ENCODE measurements at regions not wholly inside any gene's neighbourhood (a gene's known extent, or its start where the extent isn't known, plus 50 kb on each side); places are given as distances from the start of the nearest gene placed in this dataset.

DNA sequence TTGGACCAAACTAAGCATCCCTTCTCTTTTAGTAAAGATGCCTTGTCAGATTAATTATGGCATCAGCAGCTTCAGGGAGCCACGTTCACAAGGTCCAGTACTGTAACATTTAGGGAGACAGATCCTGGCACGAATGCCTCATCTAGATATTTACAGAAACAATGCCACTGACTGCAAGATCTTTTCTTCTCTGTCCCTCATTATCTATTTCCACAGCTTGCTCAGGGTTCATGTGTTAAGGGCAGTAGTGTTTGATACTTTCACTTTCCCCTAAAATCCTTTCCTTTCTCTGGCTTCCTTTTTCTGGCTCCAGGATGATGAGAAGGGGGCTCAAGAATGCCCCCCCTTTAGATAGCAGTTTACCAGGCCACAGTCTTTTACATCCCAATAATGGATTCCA is 393.9 kb downstream of the BCL11A start:
- intact Hi-C loops (cut with micrococcal nuclease; ENCODE audit: unreplicated experiment): no loop called here
- CTCF ChIA-PET: no interaction called here
- Mint-ChIP-seq H3K4me1 (ENCODE audit: low read depth, unreplicated experiment) (no peaks in the 10 kb centered on the region), H3K9me3 (ENCODE audit: low read depth, unreplicated experiment) (no peaks in the 10 kb centered on the region), H3K27ac (ENCODE audit: unreplicated experiment) (no peak overlapping the region), H3K36me3 (ENCODE audit: insufficient read depth, unreplicated experiment) (no peaks in the 10 kb centered on the region), H3K27me3 (ENCODE audit: unreplicated experiment) (no peaks in the 10 kb centered on the region), H3K4me3 (ENCODE audit: low read depth, unreplicated experiment) (no peak overlapping the region)
- TF ChIP-seq, protein P1, sequence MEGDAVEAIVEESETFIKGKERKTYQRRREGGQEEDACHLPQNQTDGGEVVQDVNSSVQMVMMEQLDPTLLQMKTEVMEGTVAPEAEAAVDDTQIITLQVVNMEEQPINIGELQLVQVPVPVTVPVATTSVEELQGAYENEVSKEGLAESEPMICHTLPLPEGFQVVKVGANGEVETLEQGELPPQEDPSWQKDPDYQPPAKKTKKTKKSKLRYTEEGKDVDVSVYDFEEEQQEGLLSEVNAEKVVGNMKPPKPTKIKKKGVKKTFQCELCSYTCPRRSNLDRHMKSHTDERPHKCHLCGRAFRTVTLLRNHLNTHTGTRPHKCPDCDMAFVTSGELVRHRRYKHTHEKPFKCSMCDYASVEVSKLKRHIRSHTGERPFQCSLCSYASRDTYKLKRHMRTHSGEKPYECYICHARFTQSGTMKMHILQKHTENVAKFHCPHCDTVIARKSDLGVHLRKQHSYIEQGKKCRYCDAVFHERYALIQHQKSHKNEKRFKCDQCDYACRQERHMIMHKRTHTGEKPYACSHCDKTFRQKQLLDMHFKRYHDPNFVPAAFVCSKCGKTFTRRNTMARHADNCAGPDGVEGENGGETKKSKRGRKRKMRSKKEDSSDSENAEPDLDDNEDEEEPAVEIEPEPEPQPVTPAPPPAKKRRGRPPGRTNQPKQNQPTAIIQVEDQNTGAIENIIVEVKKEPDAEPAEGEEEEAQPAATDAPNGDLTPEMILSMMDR (IDR thresholded peaks at IDR 0.05; ENCODE audit: unreplicated experiment): no peak
- no TSS peak for BruUV-seq (replicated peaks)
- no peak for DNase-seq

DNA sequence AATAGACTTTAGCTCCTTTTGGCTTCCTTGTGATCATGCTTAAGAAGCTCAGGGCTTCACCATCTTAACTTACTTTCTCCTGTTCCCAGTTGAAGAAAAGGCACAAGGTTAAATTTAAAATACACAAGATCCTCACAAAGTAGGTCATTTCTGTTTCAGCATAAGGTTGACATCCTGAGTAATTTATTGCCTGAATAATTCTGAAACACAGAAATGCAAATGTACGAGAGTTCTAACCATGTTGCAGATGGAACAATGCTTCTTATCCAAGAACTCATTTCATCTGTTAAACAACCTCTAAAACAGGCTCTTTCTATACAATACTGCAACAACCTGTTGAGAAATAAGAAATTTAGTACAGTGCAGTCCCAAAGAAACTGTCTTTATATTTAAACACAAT is 395.2 kb downstream of the BCL11A start:
- H3K4me1 Mint-ChIP-seq (ENCODE audit: low read depth, unreplicated experiment): no peaks in the 10 kb centered on the region
- no peak overlapping the region for H3K27ac Mint-ChIP-seq (ENCODE audit: unreplicated experiment)
- TF ChIP-seq, protein P1 (IDR thresholded peaks at IDR 0.05; ENCODE audit: unreplicated experiment): no peak
- DNase-seq: no peak
- no peaks in the 10 kb centered on the region for H3K9me3 Mint-ChIP-seq (ENCODE audit: low read depth, unreplicated experiment)
- H3K4me3 Mint-ChIP-seq (ENCODE audit: low read depth, unreplicated experiment): no peak overlapping the region
- no TSS peak for BruUV-seq (replicated peaks)
- H3K36me3 Mint-ChIP-seq (ENCODE audit: insufficient read depth, unreplicated experiment): no peaks in the 10 kb centered on the region
- H3K27me3 Mint-ChIP-seq (ENCODE audit: unreplicated experiment): no peaks in the 10 kb centered on the region
- intact Hi-C loops (cut with micrococcal nuclease; ENCODE audit: unreplicated experiment): no loop called here
- CTCF ChIA-PET: no interaction called here

DNA sequence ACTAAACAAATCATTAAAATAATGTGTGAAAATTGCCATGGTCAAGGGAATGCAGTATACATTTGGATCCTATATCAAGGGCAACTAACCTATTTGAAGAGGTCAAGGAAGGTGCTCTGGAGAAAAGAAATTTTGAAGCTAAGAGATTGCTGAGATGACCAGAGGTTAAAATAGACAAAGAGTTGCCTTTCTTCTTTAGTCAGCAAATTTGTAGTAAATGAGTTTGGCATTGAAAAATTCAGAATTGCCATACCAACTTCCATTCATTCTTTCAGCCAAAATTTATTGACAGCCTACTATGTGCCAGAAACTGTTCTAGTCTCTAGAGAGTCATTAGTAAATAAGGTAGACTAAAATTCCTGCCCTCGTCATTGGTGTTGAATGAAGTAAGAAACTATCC is 396.2 kb downstream of the BCL11A start:
- Mint-ChIP-seq H3K4me1 (ENCODE audit: low read depth, unreplicated experiment) (no peaks in the 10 kb centered on the region), H3K27me3 (ENCODE audit: unreplicated experiment) (no peaks in the 10 kb centered on the region), H3K36me3 (ENCODE audit: insufficient read depth, unreplicated experiment) (no peaks in the 10 kb centered on the region), H3K27ac (ENCODE audit: unreplicated experiment) (no peak overlapping the region), H3K4me3 (ENCODE audit: low read depth, unreplicated experiment) (no peak overlapping the region), H3K9me3 (ENCODE audit: low read depth, unreplicated experiment) (no peaks in the 10 kb centered on the region)
- DNase-seq: no peak
- TF ChIP-seq, protein P1 (IDR thresholded peaks at IDR 0.05; ENCODE audit: unreplicated experiment): no peak
- no TSS peak for BruUV-seq (replicated peaks)
- CTCF ChIA-PET: no interaction called here
- intact Hi-C loops (cut with micrococcal nuclease; ENCODE audit: unreplicated experiment): no loop called here

DNA sequence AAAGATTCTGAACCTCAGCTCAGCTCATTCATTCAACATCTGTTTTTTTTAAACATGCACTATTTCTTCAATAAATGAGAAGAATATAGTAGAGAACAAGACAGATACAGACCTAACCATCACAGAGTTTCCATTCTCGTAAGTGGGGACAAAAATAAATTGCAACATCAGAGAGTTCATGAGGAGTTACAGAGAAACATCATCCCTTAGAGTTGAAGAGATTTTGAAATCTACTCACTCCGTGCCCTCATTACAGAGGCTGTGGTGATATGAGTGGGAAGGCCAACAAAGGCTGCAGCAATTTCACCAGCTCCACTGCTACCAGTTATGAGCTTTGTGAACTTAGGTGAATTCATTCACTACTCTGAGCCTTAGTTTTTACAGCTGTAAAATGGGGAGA is 399.3 kb downstream of the BCL11A start:
- no TSS peak for BruUV-seq (replicated peaks)
- Mint-ChIP-seq H3K4me3 (ENCODE audit: low read depth, unreplicated experiment) (no peak overlapping the region), H3K9me3 (ENCODE audit: low read depth, unreplicated experiment) (no peaks in the 10 kb centered on the region), H3K4me1 (ENCODE audit: low read depth, unreplicated experiment) (no peaks in the 10 kb centered on the region), H3K27me3 (ENCODE audit: unreplicated experiment) (no peaks in the 10 kb centered on the region), H3K27ac (ENCODE audit: unreplicated experiment) (no peak overlapping the region), H3K36me3 (ENCODE audit: insufficient read depth, unreplicated experiment) (no peaks in the 10 kb centered on the region)
- intact Hi-C loops (cut with micrococcal nuclease; ENCODE audit: unreplicated experiment): loop anchor here (5.0 kb wide), 2 partner anchors 707 to 852 kb away; no protein-coding TSS in a partner anchor
- no peak for DNase-seq
- TF ChIP-seq, protein P1 (IDR thresholded peaks at IDR 0.05; ENCODE audit: unreplicated experiment): no peak
- CTCF ChIA-PET: no interaction called here

All from Calu3 (cell line).